ENCODE measurements at regions not wholly inside any gene's neighbourhood (a gene's known extent, or its start where the extent isn't known, plus 50 kb on each side); places are given as distances from the start of the nearest gene placed in this dataset.
A peak's percentile ranks its signal among the peaks of the same experiment; 100 is the strongest.

GRCh38 chr13:74771964-74772363 is 637.8 kb upstream of the KLF12 start (continued):
- TF ChIP-seq CTCF (IDR thresholded peaks at IDR 0.05): peak; percentile 17
- TF ChIP-seq FOSL2 (IDR thresholded peaks at IDR 0.05; ENCODE audit: borderline replicate concordance, low read depth): peak; percentile 92
- TF ChIP-seq YY1 (IDR thresholded peaks at IDR 0.05; ENCODE audit: low read depth): no peak
- TF ChIP-seq EZH2phosphoT487 (IDR thresholded peaks at IDR 0.05; ENCODE audit: borderline replicate concordance, low read depth): no peak
- TF ChIP-seq MAX (IDR thresholded peaks at IDR 0.05; ENCODE audit: low read depth): no peak
- peak; percentile 59; the same call in 1 of the 2 replicates for TF ChIP-seq RXRA (IDR thresholded peaks at IDR 0.05; ENCODE audit: borderline replicate concordance, low read depth)
- peak; percentile 12 to 93; a peak in 2 of 4 replicates for TF ChIP-seq EP300 (IDR thresholded peaks at IDR 0.05; ENCODE audit: borderline replicate concordance in 1 of 2, low read depth in 1 of 2, low read length in 1 of 2)

GRCh38 chr13:74770361-74770760 is 636.2 kb upstream of the KLF12 start:
- peak overlapping the region; percentile 49; the same call in 1 of the 2 replicates for H2AFZ ChIP-seq (ENCODE audit: low read depth)
- no peaks in the 10 kb centered on the region for H3K9me3 ChIP-seq
- no peaks in the 10 kb centered on the region for H3K9me2 ChIP-seq
- H3K27me3 ChIP-seq (ENCODE audit: insufficient read depth): no peaks in the 10 kb centered on the region
- peak overlapping the region; percentile 14; the same call in 1 of the 2 replicates for H3K4me2 ChIP-seq
- peaks cover 0 to 23% of the 10 kb centered on the region in 2 experiments; a peak in 2 of 4 replicates for H3K4me1 ChIP-seq (ENCODE audit: control insufficient read depth in 1 of 2, insufficient read depth in 2 of 2, low read depth in 1 of 2, low read length in 1 of 2)
- H3K36me3 ChIP-seq (replicated peaks in 1 of 2; ENCODE audit: control insufficient read depth in 1 of 2, insufficient read depth in 2 of 2, low read length in 1 of 2): no peaks in the 10 kb centered on the region
- H3K9ac ChIP-seq: peak overlapping the region; percentile 47
- no peak for DNase-seq
- H3K79me2 ChIP-seq (ENCODE audit: insufficient read depth): no peaks in the 10 kb centered on the region
- ChIA-PET POLR2A (no interaction called here), CTCF (no interaction called here)
- H4K20me1 ChIP-seq (ENCODE audit: insufficient read depth): no peaks in the 10 kb centered on the region
- no peak overlapping the region for H3K4me3 ChIP-seq (ENCODE audit: low read depth in 2 of 2, low read length in 1 of 2)
- H3K27ac ChIP-seq (ENCODE audit: low read depth in 2 of 2, low read length in 1 of 2): peak overlapping the region; percentile 71 to 92; a peak in 3 of 4 replicates
- H3F3A ChIP-seq (replicated peaks; ENCODE audit: insufficient read depth): peaks cover 31% of the 10 kb centered on the region
- TF ChIP-seq FOSL2 (IDR thresholded peaks at IDR 0.05; ENCODE audit: borderline replicate concordance, low read depth): peak; percentile 88
- no peak for TF ChIP-seq NRF1 (IDR thresholded peaks at IDR 0.05; ENCODE audit: low read depth, low read length)
- no peak for TF ChIP-seq USF1 (IDR thresholded peaks at IDR 0.05; ENCODE audit: borderline replicate concordance, low read depth)
- TF ChIP-seq GABPA (IDR thresholded peaks at IDR 0.05; ENCODE audit: low read depth): no peak
- TF ChIP-seq POLR2AphosphoS5 (IDR thresholded peaks at IDR 0.05; ENCODE audit: low read depth, low read length): peak; percentile 24; the same call in 1 of the 2 replicates
- no peak for TF ChIP-seq IRF3 (IDR thresholded peaks at IDR 0.05; ENCODE audit: low read depth, low read length)
- no peak for TF ChIP-seq MEF2A (IDR thresholded peaks at IDR 0.05; ENCODE audit: borderline replicate concordance, low read depth)
- no peak for TF ChIP-seq REST (IDR thresholded peaks at IDR 0.05; ENCODE audit: low read depth, low read length)
- no peak for TF ChIP-seq SMC3 (IDR thresholded peaks at IDR 0.05; ENCODE audit: low read depth, low read length)
- peak; percentile 76 for TF ChIP-seq PBX3 (IDR thresholded peaks at IDR 0.05)
- TF ChIP-seq RAD21 (IDR thresholded peaks at IDR 0.05; ENCODE audit: low read length): no peak
- peak; percentile 73; the same call in 1 of the 2 replicates for TF ChIP-seq NFIC (IDR thresholded peaks at IDR 0.05; ENCODE audit: borderline replicate concordance)
- TF ChIP-seq CHD2 (IDR thresholded peaks at IDR 0.05; ENCODE audit: low read length, partially characterized antibody): no peak
- TF ChIP-seq RCOR1 (IDR thresholded peaks at IDR 0.05; ENCODE audit: low read length): no peak
- no peak for TF ChIP-seq FOXJ3 (CRISPR knock-in tag; IDR thresholded peaks at IDR 0.05)
- no peak for TF ChIP-seq ELF1 (IDR thresholded peaks at IDR 0.05)
- TF ChIP-seq RXRA (IDR thresholded peaks at IDR 0.05; ENCODE audit: borderline replicate concordance, low read depth): no peak
- no peak for TF ChIP-seq SIN3A (IDR thresholded peaks at IDR 0.05; ENCODE audit: borderline replicate concordance, low read depth, low read length)
- TF ChIP-seq TEAD4 (IDR thresholded peaks at IDR 0.05; ENCODE audit: borderline replicate concordance, insufficient read depth): peak; percentile 84; the same call in 1 of the 2 replicates
